Motor neuron (in vitro differentiated cells): ENCODE measurements at regions not wholly inside any gene's neighbourhood (a gene's known extent, or its start where the extent isn't known, plus 50 kb on each side); places are given as distances from the start of the nearest gene placed in this dataset.
A peak's percentile ranks its signal among the peaks of the same experiment; 100 is the strongest.

ENCODE experiments used
- ATAC-seq, 8 experiments: fragments of 200-7000 bp; cut with Tn5 transposase; replicated peaks in 6 of 8; 2 replicates each; pipeline ENCODE4 v1.8.0; 2021; ENCODE audit warnings: mild to moderate bottlenecking in 8 of 8, moderate library complexity in 8 of 8
- H3K27ac ChIP-seq, 2 donors: fragments of 250-450 bp; sonication (Bioruptor Pico); 2 replicates each; pipeline ENCODE4 v1.9.0; 2021; ENCODE audit warnings: antibody characterized with exemption in 2 of 2, mild to moderate bottlenecking in 2 of 2, moderate library complexity in 1 of 2
- H3K4me1 ChIP-seq, 2 donors: fragments of 250-450 bp; sonication (Bioruptor Pico); replicated peaks in 1 of 2; 2 replicates each; pipeline ENCODE4 v1.6.1; 2021; ENCODE audit warnings: antibody characterized with exemption in 2 of 2, mild to moderate bottlenecking in 2 of 2, moderate library complexity in 1 of 2
- H3K4me3 ChIP-seq, 5 donors: fragments of 250-450 bp; sonication (Bioruptor Pico); 2 replicates each; pipeline ENCODE4 v1.9.0; 2021; ENCODE audit warnings: antibody characterized with exemption in 5 of 5, mild to moderate bottlenecking in 5 of 5, moderate library complexity in 4 of 5
- WGBS, 10 experiments: fragments of 450-650 bp; shearing (Covaris generic); methylation state at CpG; one replicate each; pipeline ENCODE4 v1.0.0; 2022; 5-methylcytosine and 5-hydroxymethylcytosine counted together
- in situ Hi-C, 9 experiments: fragments of 400-800 bp; cut with MboI; loops; one replicate each; pipeline ENCODE4 v1.15.0; 2021; ENCODE audit warnings: low sequenced_read_pairs in 9 of 9, low pct_unique_long_range_greater_than_20kb in 2 of 9; ENCODE audit not compliant: unreplicated experiment in 9 of 9

- no peaks in the 10 kb centered on the region for H3K4me1 ChIP-seq
- in situ Hi-C loops = loop anchor here in 1 of 9 experiments (25.0 kb wide), 1 partner anchor 704 kb away; the partner anchor contains the start of gene RTL1
- H3K27ac ChIP-seq = no peak overlapping the region
- WGBS, 10 experiments = 0 to 82% (median 61%) methylated on average over 1 to 2 of the region's 2 CpGs
- no peak for ATAC-seq
- no peak overlapping the region for H3K4me3 ChIP-seq
These were observed 54.9 kb downstream of the DIO3 start for GRCh38 chr14:101616202-101616601.

- ATAC-seq = no peak
- Histone ChIP-seq H3K4me1 (peaks cover 7 to 8% of the 10 kb centered on the region in 2 donors), H3K27ac (no peak overlapping the region), H3K4me3 (no peak overlapping the region)
- WGBS, 10 experiments = 65 to 100% (median 95%) methylated on average over 1 to 6 of the region's 8 CpGs; no CpG with 5 or more reads in 5 of the 10 experiments
- in situ Hi-C loops = loop anchor here in 1 of 9 experiments (25.0 kb wide), 1 partner anchor 707 kb away; the partner anchor contains the start of gene RTL1
These were observed 58.2 kb downstream of the DIO3 start for GRCh38 chr14:101619484-101619883.

GRCh38 chr14:101620031-101620788, 58.9 kb downstream of the DIO3 start:
- peak in 2 of 8 experiments; percentile 57 to 68 for ATAC-seq
- in situ Hi-C loops = loop anchor here in 1 of 9 experiments (25.0 kb wide), 1 partner anchor 708 kb away; the partner anchor contains the start of gene RTL1
- 17 to 100% (median 40%) methylated on average over 1 to 3 of the region's 11 CpGs; no CpG with 5 or more reads in 5 of the 10 experiments for WGBS, 10 experiments
- Histone ChIP-seq H3K4me3 (no peak overlapping the region), H3K4me1 (peaks cover 9 to 11% of the 10 kb centered on the region in 2 donors), H3K27ac (no peak overlapping the region)

- no peak overlapping the region for H3K27ac ChIP-seq
- no peak overlapping the region for H3K4me3 ChIP-seq
- 92 to 100% (median 100%) methylated on average over 1 to 8 of the region's 22 CpGs; no CpG with 5 or more reads in 5 of the 10 experiments for WGBS, 10 experiments
- peaks cover 9 to 11% of the 10 kb centered on the region in 2 donors for H3K4me1 ChIP-seq
- in situ Hi-C loops = loop anchor here in 1 of 9 experiments (25.0 kb wide), 1 partner anchor 709 kb away; the partner anchor contains the start of gene RTL1
- ATAC-seq = no peak
These were observed 59.8 kb downstream of the DIO3 start for GRCh38 chr14:101620821-101621785.

- in situ Hi-C loops = loop anchor here in 1 of 9 experiments (25.0 kb wide), 1 partner anchor 710 kb away; the partner anchor contains the start of gene RTL1
- ATAC-seq = no peak
- 18 to 77% (median 59%) methylated on average over 1 to 5 of the region's 18 CpGs; no CpG with 5 or more reads in 3 of the 10 experiments for WGBS, 10 experiments
- Histone ChIP-seq H3K4me3 (no peak overlapping the region), H3K4me1 (peaks cover 9 to 11% of the 10 kb centered on the region in 2 donors), H3K27ac (no peak overlapping the region)
These were observed 61.2 kb downstream of the DIO3 start for GRCh38 chr14:101622251-101623076.

GRCh38 chr14:101623077-101623372, 61.7 kb downstream of the DIO3 start:
- no peak for ATAC-seq
- WGBS, 10 experiments = 17 to 100% (median 70%) methylated on average over 1 to 2 of the region's 6 CpGs; no CpG with 5 or more reads in 4 of the 10 experiments
- in situ Hi-C loops = loop anchor here in 1 of 9 experiments (25.0 kb wide), 1 partner anchor 711 kb away; the partner anchor contains the start of gene RTL1
- H3K4me3 ChIP-seq = no peak overlapping the region
- H3K4me1 ChIP-seq = peaks cover 11 to 15% of the 10 kb centered on the region in 2 donors
- no peak overlapping the region for H3K27ac ChIP-seq

- no peak overlapping the region for H3K4me3 ChIP-seq
- WGBS, 10 experiments = 41 to 91% (median 76%) methylated on average over 1 to 6 of the region's 9 CpGs; no CpG with 5 or more reads in 6 of the 10 experiments
- H3K27ac ChIP-seq = peak overlapping the region in 1 of 2 donors; percentile 15
- in situ Hi-C loops = loop anchor here in 1 of 9 experiments (25.0 kb wide), 1 partner anchor 712 kb away; the partner anchor contains the start of gene RTL1
- ATAC-seq = peak in 6 of 8 experiments; percentile 22 to 32 (median 30)
- H3K4me1 ChIP-seq = peaks cover 14 to 21% of the 10 kb centered on the region in 2 donors
These were observed 62.6 kb downstream of the DIO3 start for GRCh38 chr14:101623685-101624444.

- Histone ChIP-seq H3K4me3 (no peak overlapping the region), H3K4me1 (peaks cover 14 to 21% of the 10 kb centered on the region in 2 donors), H3K27ac (peak overlapping the region in 1 of 2 donors; percentile 15)
- WGBS, 10 experiments = 0 to 43% (median 30%) methylated on average over 1 of the region's 11 CpGs; no CpG with 5 or more reads in 6 of the 10 experiments
- peak in 6 of 8 experiments; percentile 30 to 76 (median 68) for ATAC-seq
- in situ Hi-C loops = loop anchor here in 1 of 9 experiments (25.0 kb wide), 1 partner anchor 712 kb away; the partner anchor contains the start of gene RTL1
These were observed 63.2 kb downstream of the DIO3 start for GRCh38 chr14:101624536-101624935.

- Histone ChIP-seq H3K4me3 (no peak overlapping the region), H3K4me1 (peaks cover 24 to 29% of the 10 kb centered on the region in 2 donors), H3K27ac (no peak overlapping the region)
- in situ Hi-C loops = loop anchor here in 5 of 9 experiments (25.0 kb wide), 4 partner anchors 538 to 1238 kb away; partner anchors contain the start of genes RTL1 (in 3 of the 5) and WDR25 (in 2 of the 5)
- WGBS, 10 experiments = 33 to 100% (median 94%) methylated on average over 1 of the region's 1 CpG; no CpG with 5 or more reads in 2 of the 10 experiments
- no peak for ATAC-seq
These were observed 64.2 kb downstream of the DIO3 start for GRCh38 chr14:101625336-101626097.

GRCh38 chr14:101626331-101626730, 65.0 kb downstream of the DIO3 start:
- no peak for ATAC-seq
- Histone ChIP-seq H3K4me1 (peaks cover 29 to 32% of the 10 kb centered on the region in 2 donors), H3K27ac (no peak overlapping the region), H3K4me3 (no peak overlapping the region)
- 40 to 100% (median 80%) methylated on average over 1 to 4 of the region's 5 CpGs; no CpG with 5 or more reads in 3 of the 10 experiments for WGBS, 10 experiments
- in situ Hi-C loops = loop anchor here in 5 of 9 experiments (25.0 kb wide), 4 partner anchors 539 to 1239 kb away; partner anchors contain the start of genes RTL1 (in 3 of the 5) and WDR25 (in 2 of the 5)
